ENCODE measurements at regions not wholly inside any gene's neighbourhood (a gene's known extent, or its start where the extent isn't known, plus 50 kb on each side); places are given as distances from the start of the nearest gene placed in this dataset.

GRCh38 chr10:43000021-43000411 lies 76.9 kb upstream of the RET start:
- POLR2A ChIA-PET (ENCODE audit: unreplicated experiment) = no interaction called here
- Histone ChIP-seq H3F3A (ENCODE audit: insufficient read depth, low read depth) (no peaks in the 10 kb centered on the region), H3K4me3 (no peak overlapping the region), H3K4me2 (no peak overlapping the region), H3K27ac (no peak overlapping the region), H4K20me1 (ENCODE audit: insufficient read depth) (no peaks in the 10 kb centered on the region), H3K79me2 (ENCODE audit: low read depth) (no peaks in the 10 kb centered on the region), H3K9me3 (ENCODE audit: insufficient read depth, low read depth) (no peaks in the 10 kb centered on the region), H3K9me2 (ENCODE audit: insufficient read depth) (no peaks in the 10 kb centered on the region), H3K4me1 (replicated peaks; ENCODE audit: insufficient read depth) (no peaks in the 10 kb centered on the region), H3K36me3 (ENCODE audit: low read depth) (no peaks in the 10 kb centered on the region), H3K27me3 (ENCODE audit: insufficient read depth, low read depth) (no peaks in the 10 kb centered on the region), H2AFZ (no peak overlapping the region)
- TF ChIP-seq EZH2 (IDR thresholded peaks at IDR 0.05; ENCODE audit: low read depth) (no peak), CTCF (conservative IDR thresholded peaks at IDR 0.05) (no peak)
- DNase-seq = no peak
- intact Hi-C loops (cut with micrococcal nuclease; ENCODE audit: unreplicated experiment) = no loop called here
- CTCF ChIA-PET = no interaction called here
- no TSS peak for BruUV-seq (replicated peaks)

GRCh38 chr10:43000651-43001426 lies 76.0 kb upstream of the RET start:
- Histone ChIP-seq H4K20me1 (ENCODE audit: insufficient read depth) (no peaks in the 10 kb centered on the region), H3K79me2 (ENCODE audit: low read depth) (no peaks in the 10 kb centered on the region), H3K36me3 (ENCODE audit: low read depth) (no peaks in the 10 kb centered on the region), H3K27me3 (ENCODE audit: insufficient read depth, low read depth) (no peaks in the 10 kb centered on the region), H2AFZ (no peak overlapping the region), H3K4me2 (no peak overlapping the region), H3K9me2 (ENCODE audit: insufficient read depth) (no peaks in the 10 kb centered on the region; the same call in 1 of the 2 replicates), H3F3A (ENCODE audit: insufficient read depth, low read depth) (no peaks in the 10 kb centered on the region), H3K9me3 (ENCODE audit: insufficient read depth, low read depth) (no peaks in the 10 kb centered on the region), H3K4me1 (replicated peaks; ENCODE audit: insufficient read depth) (no peaks in the 10 kb centered on the region), H3K4me3 (no peak overlapping the region), H3K27ac (no peak overlapping the region)
- POLR2A ChIA-PET (ENCODE audit: unreplicated experiment) = no interaction called here
- CTCF ChIA-PET = no interaction called here
- no TSS peak for BruUV-seq (replicated peaks)
- intact Hi-C loops (cut with micrococcal nuclease; ENCODE audit: unreplicated experiment) = no loop called here
- TF ChIP-seq CTCF (conservative IDR thresholded peaks at IDR 0.05) (no peak), EZH2 (IDR thresholded peaks at IDR 0.05; ENCODE audit: low read depth) (no peak)
- DNase-seq = no peak

- CTCF ChIA-PET = no interaction called here
Measured at GRCh38 chr10:43001427-43001795, 75.5 kb upstream of the RET start.

GRCh38 chr10:43002596-43002995 lies 74.3 kb upstream of the RET start:
- Histone ChIP-seq H3K27me3 (ENCODE audit: insufficient read depth, low read depth) (no peaks in the 10 kb centered on the region), H2AFZ (no peak overlapping the region), H3K4me2 (no peak overlapping the region), H3K9me2 (ENCODE audit: insufficient read depth) (no peaks in the 10 kb centered on the region; the same call in 1 of the 2 replicates), H3K4me1 (replicated peaks; ENCODE audit: insufficient read depth) (no peaks in the 10 kb centered on the region), H4K20me1 (ENCODE audit: insufficient read depth) (no peaks in the 10 kb centered on the region), H3K79me2 (ENCODE audit: low read depth) (no peaks in the 10 kb centered on the region), H3K4me3 (no peak overlapping the region), H3K9me3 (ENCODE audit: insufficient read depth, low read depth) (no peaks in the 10 kb centered on the region), H3K36me3 (ENCODE audit: low read depth) (no peaks in the 10 kb centered on the region), H3K27ac (no peak overlapping the region), H3F3A (ENCODE audit: insufficient read depth, low read depth) (no peaks in the 10 kb centered on the region)
- CTCF ChIA-PET = no interaction called here
- intact Hi-C loops (cut with micrococcal nuclease; ENCODE audit: unreplicated experiment) = no loop called here
- TF ChIP-seq EZH2 (IDR thresholded peaks at IDR 0.05; ENCODE audit: low read depth) (no peak), CTCF (conservative IDR thresholded peaks at IDR 0.05) (no peak)
- POLR2A ChIA-PET (ENCODE audit: unreplicated experiment) = no interaction called here
- no TSS peak for BruUV-seq (replicated peaks)
- DNase-seq = no peak

More at GRCh38 chr10:43001427-43001795, 75.5 kb upstream of the RET start:
- no TSS peak for BruUV-seq (replicated peaks)
- Histone ChIP-seq H3F3A (ENCODE audit: insufficient read depth, low read depth) (no peaks in the 10 kb centered on the region), H2AFZ (no peak overlapping the region), H3K27me3 (ENCODE audit: insufficient read depth, low read depth) (no peaks in the 10 kb centered on the region), H3K27ac (no peak overlapping the region), H3K9me3 (ENCODE audit: insufficient read depth, low read depth) (no peaks in the 10 kb centered on the region), H3K36me3 (ENCODE audit: low read depth) (no peaks in the 10 kb centered on the region), H3K9me2 (ENCODE audit: insufficient read depth) (no peaks in the 10 kb centered on the region; the same call in 1 of the 2 replicates), H4K20me1 (ENCODE audit: insufficient read depth) (no peaks in the 10 kb centered on the region), H3K4me3 (no peak overlapping the region), H3K79me2 (ENCODE audit: low read depth) (no peaks in the 10 kb centered on the region), H3K4me2 (no peak overlapping the region), H3K4me1 (replicated peaks; ENCODE audit: insufficient read depth) (no peaks in the 10 kb centered on the region)
- no peak for TF ChIP-seq EZH2 (IDR thresholded peaks at IDR 0.05; ENCODE audit: low read depth)
- DNase-seq = no peak
- intact Hi-C loops (cut with micrococcal nuclease; ENCODE audit: unreplicated experiment) = no loop called here
- POLR2A ChIA-PET (ENCODE audit: unreplicated experiment) = no interaction called here

Data from PC-9 (cell line).